ENCODE measurements at regions not wholly inside any gene's neighbourhood (a gene's known extent, or its start where the extent isn't known, plus 50 kb on each side); places are given as distances from the start of the nearest gene placed in this dataset.

- Histone ChIP-seq H3K27ac (ENCODE audit: low read depth, low read length) (no peak overlapping the region), H3K9me3 (ENCODE audit: insufficient read depth, low read length) (no peaks in the 10 kb centered on the region), H3K36me3 (ENCODE audit: low read length) (no peaks in the 10 kb centered on the region), H3K79me2 (ENCODE audit: insufficient read depth, low read length) (no peaks in the 10 kb centered on the region), H3K9me2 (replicated peaks; ENCODE audit: insufficient read depth, low read length) (no peaks in the 10 kb centered on the region), H3F3A (ENCODE audit: insufficient read depth) (no peaks in the 10 kb centered on the region), H3K9ac (ENCODE audit: low read length) (no peak overlapping the region), H2AFZ (ENCODE audit: low read depth, low read length, severe bottlenecking) (no peak overlapping the region), H3K4me3 (ENCODE audit: insufficient read depth, low read length, poor library complexity, severe bottlenecking) (no peak overlapping the region), H3K27me3 (ENCODE audit: low read length) (no peaks in the 10 kb centered on the region), H4K20me1 (ENCODE audit: low read depth, low read length) (no peaks in the 10 kb centered on the region), H3K4me2 (ENCODE audit: low read depth, low read length, poor library complexity, severe bottlenecking) (no peak overlapping the region)
- no peak for TF ChIP-seq EZH2phosphoT487 (conservative IDR thresholded peaks at IDR 0.05; ENCODE audit: low read length)
- TF ChIP-seq, protein P1, sequence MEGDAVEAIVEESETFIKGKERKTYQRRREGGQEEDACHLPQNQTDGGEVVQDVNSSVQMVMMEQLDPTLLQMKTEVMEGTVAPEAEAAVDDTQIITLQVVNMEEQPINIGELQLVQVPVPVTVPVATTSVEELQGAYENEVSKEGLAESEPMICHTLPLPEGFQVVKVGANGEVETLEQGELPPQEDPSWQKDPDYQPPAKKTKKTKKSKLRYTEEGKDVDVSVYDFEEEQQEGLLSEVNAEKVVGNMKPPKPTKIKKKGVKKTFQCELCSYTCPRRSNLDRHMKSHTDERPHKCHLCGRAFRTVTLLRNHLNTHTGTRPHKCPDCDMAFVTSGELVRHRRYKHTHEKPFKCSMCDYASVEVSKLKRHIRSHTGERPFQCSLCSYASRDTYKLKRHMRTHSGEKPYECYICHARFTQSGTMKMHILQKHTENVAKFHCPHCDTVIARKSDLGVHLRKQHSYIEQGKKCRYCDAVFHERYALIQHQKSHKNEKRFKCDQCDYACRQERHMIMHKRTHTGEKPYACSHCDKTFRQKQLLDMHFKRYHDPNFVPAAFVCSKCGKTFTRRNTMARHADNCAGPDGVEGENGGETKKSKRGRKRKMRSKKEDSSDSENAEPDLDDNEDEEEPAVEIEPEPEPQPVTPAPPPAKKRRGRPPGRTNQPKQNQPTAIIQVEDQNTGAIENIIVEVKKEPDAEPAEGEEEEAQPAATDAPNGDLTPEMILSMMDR (IDR thresholded peaks at IDR 0.05; ENCODE audit: insufficient read depth, low read length, poor library complexity, severe bottlenecking), result no peak
Measured at GRCh38 chr18:39591649-39592048, 2026.1 kb upstream of the CELF4 start.

GRCh38 chr18:39589496-39589895, 2023.9 kb upstream of the CELF4 start:
- Histone ChIP-seq H3K36me3 (ENCODE audit: low read length) (no peaks in the 10 kb centered on the region), H3F3A (ENCODE audit: insufficient read depth) (no peaks in the 10 kb centered on the region), H3K27ac (ENCODE audit: low read depth, low read length) (no peak overlapping the region), H3K9me2 (replicated peaks; ENCODE audit: insufficient read depth, low read length) (no peaks in the 10 kb centered on the region), H3K9me3 (ENCODE audit: insufficient read depth, low read length) (no peaks in the 10 kb centered on the region; the same call in 1 of the 2 replicates), H2AFZ (ENCODE audit: low read depth, low read length, severe bottlenecking) (no peak overlapping the region), H3K4me3 (ENCODE audit: insufficient read depth, low read length, poor library complexity, severe bottlenecking) (no peak overlapping the region), H3K4me2 (ENCODE audit: low read depth, low read length, poor library complexity, severe bottlenecking) (no peak overlapping the region), H3K9ac (ENCODE audit: low read length) (no peak overlapping the region), H3K79me2 (ENCODE audit: insufficient read depth, low read length) (no peaks in the 10 kb centered on the region), H3K27me3 (ENCODE audit: low read length) (no peaks in the 10 kb centered on the region), H4K20me1 (ENCODE audit: low read depth, low read length) (no peaks in the 10 kb centered on the region)
- TF ChIP-seq, protein P1 (IDR thresholded peaks at IDR 0.05; ENCODE audit: insufficient read depth, low read length, poor library complexity, severe bottlenecking), result no peak
- no peak for TF ChIP-seq EZH2phosphoT487 (conservative IDR thresholded peaks at IDR 0.05; ENCODE audit: low read length)

GRCh38 chr18:39587586-39587985, 2022.0 kb upstream of the CELF4 start:
- H3F3A ChIP-seq (ENCODE audit: insufficient read depth), result no peaks in the 10 kb centered on the region
- H3K9me2 ChIP-seq (replicated peaks; ENCODE audit: insufficient read depth, low read length), result no peaks in the 10 kb centered on the region
- TF ChIP-seq, protein P1 (IDR thresholded peaks at IDR 0.05; ENCODE audit: insufficient read depth, low read length, poor library complexity, severe bottlenecking), result no peak
- no peak for TF ChIP-seq EZH2phosphoT487 (conservative IDR thresholded peaks at IDR 0.05; ENCODE audit: low read length)

More at GRCh38 chr18:39587586-39587985, 2022.0 kb upstream of the CELF4 start:
- no peak overlapping the region for H3K4me3 ChIP-seq (ENCODE audit: insufficient read depth, low read length, poor library complexity, severe bottlenecking)
- H3K9ac ChIP-seq (ENCODE audit: low read length), result no peak overlapping the region
- H3K4me2 ChIP-seq (ENCODE audit: low read depth, low read length, poor library complexity, severe bottlenecking), result no peak overlapping the region
- H3K27ac ChIP-seq (ENCODE audit: low read depth, low read length), result no peak overlapping the region
- no peak overlapping the region for H2AFZ ChIP-seq (ENCODE audit: low read depth, low read length, severe bottlenecking)
- no peaks in the 10 kb centered on the region for H3K27me3 ChIP-seq (ENCODE audit: low read length)
- no peaks in the 10 kb centered on the region for H3K36me3 ChIP-seq (ENCODE audit: low read length)
- no peaks in the 10 kb centered on the region for H4K20me1 ChIP-seq (ENCODE audit: low read depth, low read length)
- H3K9me3 ChIP-seq (ENCODE audit: insufficient read depth, low read length), result no peaks in the 10 kb centered on the region; the same call in 1 of the 2 replicates
- no peaks in the 10 kb centered on the region for H3K79me2 ChIP-seq (ENCODE audit: insufficient read depth, low read length)

Measured in SU-DHL-6 (cell line).